ENCODE measurements at regions not wholly inside any gene's neighbourhood (a gene's known extent, or its start where the extent isn't known, plus 50 kb on each side); places are given as distances from the start of the nearest gene placed in this dataset.

- TF ChIP-seq, protein P1, sequence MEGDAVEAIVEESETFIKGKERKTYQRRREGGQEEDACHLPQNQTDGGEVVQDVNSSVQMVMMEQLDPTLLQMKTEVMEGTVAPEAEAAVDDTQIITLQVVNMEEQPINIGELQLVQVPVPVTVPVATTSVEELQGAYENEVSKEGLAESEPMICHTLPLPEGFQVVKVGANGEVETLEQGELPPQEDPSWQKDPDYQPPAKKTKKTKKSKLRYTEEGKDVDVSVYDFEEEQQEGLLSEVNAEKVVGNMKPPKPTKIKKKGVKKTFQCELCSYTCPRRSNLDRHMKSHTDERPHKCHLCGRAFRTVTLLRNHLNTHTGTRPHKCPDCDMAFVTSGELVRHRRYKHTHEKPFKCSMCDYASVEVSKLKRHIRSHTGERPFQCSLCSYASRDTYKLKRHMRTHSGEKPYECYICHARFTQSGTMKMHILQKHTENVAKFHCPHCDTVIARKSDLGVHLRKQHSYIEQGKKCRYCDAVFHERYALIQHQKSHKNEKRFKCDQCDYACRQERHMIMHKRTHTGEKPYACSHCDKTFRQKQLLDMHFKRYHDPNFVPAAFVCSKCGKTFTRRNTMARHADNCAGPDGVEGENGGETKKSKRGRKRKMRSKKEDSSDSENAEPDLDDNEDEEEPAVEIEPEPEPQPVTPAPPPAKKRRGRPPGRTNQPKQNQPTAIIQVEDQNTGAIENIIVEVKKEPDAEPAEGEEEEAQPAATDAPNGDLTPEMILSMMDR (conservative IDR thresholded peaks at IDR 0.05) = no peak
- TF ChIP-seq EZH2 (IDR thresholded peaks at IDR 0.05; ENCODE audit: low read depth) = no peak
These were observed 236.4 kb downstream of the PDCD6IP start for GRCh38 chr3:34034840-34035239.
